ENCODE measurements at regions not wholly inside any gene's neighbourhood (a gene's known extent, or its start where the extent isn't known, plus 50 kb on each side); places are given as distances from the start of the nearest gene placed in this dataset.

- TF ChIP-seq CTCF (IDR thresholded peaks at IDR 0.05; ENCODE audit: control extremely low read depth in 1 of 3, insufficient read depth in 1 of 3, low read depth in 1 of 3, low read length in 3 of 3), result no peak
- no peak for TF ChIP-seq KDM1A (IDR thresholded peaks at IDR 0.05; ENCODE audit: borderline replicate concordance, low read length)
- TF ChIP-seq POLR2A (IDR thresholded peaks at IDR 0.05; ENCODE audit: control extremely low read depth in 1 of 2, low read depth in 2 of 2, low read length in 2 of 2), result no peak
- TF ChIP-seq EZH2 (IDR thresholded peaks at IDR 0.05; ENCODE audit: low read depth, low read length, severe bottlenecking), result no peak
- no peak for TF ChIP-seq CREB1 (IDR thresholded peaks at IDR 0.05)
These were observed 248.5 kb upstream of the DDHD1 start for GRCh38 chr14:53401646-53402045.

All from H1 (cell line).